Skeletal muscle cell (primary cell): ENCODE measurements at regions not wholly inside any gene's neighbourhood (a gene's known extent, or its start where the extent isn't known, plus 50 kb on each side); places are given as distances from the start of the nearest gene placed in this dataset.
"Not testable (repeated sequence)": the region's sequence is repeated elsewhere in the genome, so short reads cannot be mapped to it uniquely, and the experiment has no call there.

Source experiments
- DNase-seq: peaks from one replicate; pipeline ENCODE4 v3.0.0-alpha.2; 2010; ENCODE audit warnings: low read depth
- H3K4me3 ChIP-seq: 2 replicates; pipeline ENCODE4 v1.5.1; 2011; ENCODE audit warnings: low read depth, mild to moderate bottlenecking, control low read depth, low read length, moderate library complexity

GRCh38 chrX:97846718-97847237 lies 963.1 kb downstream of the RPA4 start:
- no peak overlapping the region for H3K4me3 ChIP-seq

DNA sequence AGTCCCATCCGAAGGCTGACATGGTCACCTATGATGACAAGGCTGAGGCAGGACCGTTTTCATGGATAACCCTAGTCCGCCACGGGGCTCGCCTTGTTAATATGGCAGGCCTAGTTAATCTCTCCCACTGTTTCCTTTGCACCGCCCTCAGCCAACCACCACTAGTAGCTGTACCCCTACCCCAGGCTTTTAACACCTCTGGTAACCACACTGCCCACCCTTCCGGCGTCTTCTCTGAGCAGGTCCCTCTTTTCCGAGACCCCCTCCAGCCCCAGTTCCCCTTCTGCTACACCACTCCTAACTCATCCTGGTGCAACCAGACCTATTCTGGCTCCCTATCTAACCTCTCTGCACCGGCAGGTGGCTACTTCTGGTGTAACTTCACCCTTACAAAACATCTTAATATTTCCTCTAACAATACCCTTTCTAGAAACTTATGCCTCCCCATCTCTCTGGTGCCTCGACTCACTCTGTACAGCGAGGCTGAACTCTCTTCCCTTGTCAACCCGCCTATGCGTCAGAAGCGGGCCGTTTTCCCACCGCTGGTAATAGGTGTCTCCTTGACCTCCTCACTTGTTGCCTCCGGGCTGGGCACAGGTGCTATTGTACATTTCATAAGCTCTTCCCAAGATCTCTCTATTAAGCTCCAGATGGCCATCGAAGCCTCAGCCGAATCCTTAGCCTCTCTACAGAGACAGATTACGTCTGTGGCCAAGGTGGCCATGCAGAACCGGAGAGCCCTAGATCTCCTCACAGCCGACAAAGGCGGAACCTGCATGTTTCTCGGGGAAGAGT lies 964.4 kb downstream of the RPA4 start:
- H3K4me3 ChIP-seq = no peak overlapping the region
- no peak for DNase-seq

More at GRCh38 chrX:97846718-97847237, 963.1 kb downstream of the RPA4 start:
- no peak for DNase-seq

DNA sequence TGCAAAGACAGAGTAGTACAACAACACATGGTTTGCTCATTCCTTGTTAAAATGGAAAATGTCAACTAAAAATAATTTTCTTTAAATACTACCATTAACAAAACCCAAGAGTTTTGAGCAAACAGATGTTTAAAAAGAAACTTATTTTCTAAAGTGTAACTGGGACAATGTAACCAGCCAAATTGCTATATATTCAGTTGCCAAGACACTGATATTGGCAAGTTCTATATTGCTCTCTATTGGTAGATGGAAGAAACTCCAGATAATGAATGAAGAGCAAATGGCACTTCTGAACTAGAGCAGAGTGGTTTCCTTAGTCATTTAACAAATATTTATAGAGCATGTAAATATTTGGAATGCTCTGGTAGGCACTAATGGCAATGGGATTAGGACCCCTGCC lies 966.2 kb downstream of the RPA4 start:
- no peak overlapping the region for H3K4me3 ChIP-seq
- DNase-seq = no peak

GRCh38 chrX:97850911-97851310 lies 967.2 kb downstream of the RPA4 start:
- no peak for DNase-seq
- no peak overlapping the region for H3K4me3 ChIP-seq

- no peak for DNase-seq
Observed at GRCh38 chrX:97854086-97854485, 970.4 kb downstream of the RPA4 start.

DNA sequence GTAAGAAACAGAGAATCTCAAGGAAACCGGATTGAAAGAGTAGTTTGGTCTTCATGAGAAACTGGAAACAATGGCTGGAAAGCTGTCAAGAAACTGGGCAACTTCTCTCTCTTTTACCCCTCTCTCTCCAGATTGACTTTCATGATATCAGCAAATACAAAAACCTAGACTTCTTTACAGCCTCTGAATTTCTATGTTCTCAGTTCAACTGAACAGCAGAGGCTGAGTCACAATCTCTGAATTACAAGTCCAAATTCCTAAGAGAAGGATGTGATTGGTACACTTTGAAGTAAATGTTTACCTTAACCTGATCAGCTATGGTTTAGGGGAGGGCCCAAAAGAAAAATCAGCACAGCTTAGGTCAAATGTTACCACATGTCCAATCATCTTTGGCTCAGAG lies 974.9 kb downstream of the RPA4 start:
- no peak overlapping the region for H3K4me3 ChIP-seq
- DNase-seq = no peak

More at GRCh38 chrX:97854086-97854485, 970.4 kb downstream of the RPA4 start:
- no peak overlapping the region for H3K4me3 ChIP-seq

DNA sequence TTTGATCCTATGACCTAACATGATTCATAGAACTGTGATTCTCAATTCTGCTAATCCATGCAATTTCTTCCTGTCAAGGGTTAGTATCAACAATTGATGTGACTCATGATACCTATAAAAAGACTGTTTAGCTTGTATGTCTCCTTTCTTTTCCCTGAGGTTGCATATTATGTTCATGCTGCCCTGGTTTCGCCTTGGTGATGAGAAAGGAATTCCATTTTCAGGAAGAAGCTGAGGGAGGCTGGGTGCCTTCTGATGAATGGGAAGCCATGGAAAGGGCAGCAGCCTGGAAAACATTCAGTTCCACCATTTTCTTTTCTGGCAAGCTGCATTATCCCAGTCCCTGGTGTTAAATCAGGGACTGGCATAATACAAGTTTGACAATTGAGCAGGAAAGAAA lies 976.5 kb downstream of the RPA4 start:
- peak; percentile 20 for DNase-seq
- no peak overlapping the region for H3K4me3 ChIP-seq

GRCh38 chrX:97863261-97863660 lies 979.6 kb downstream of the RPA4 start:
- DNase-seq = no peak
- H3K4me3 ChIP-seq = no peak overlapping the region

DNA sequence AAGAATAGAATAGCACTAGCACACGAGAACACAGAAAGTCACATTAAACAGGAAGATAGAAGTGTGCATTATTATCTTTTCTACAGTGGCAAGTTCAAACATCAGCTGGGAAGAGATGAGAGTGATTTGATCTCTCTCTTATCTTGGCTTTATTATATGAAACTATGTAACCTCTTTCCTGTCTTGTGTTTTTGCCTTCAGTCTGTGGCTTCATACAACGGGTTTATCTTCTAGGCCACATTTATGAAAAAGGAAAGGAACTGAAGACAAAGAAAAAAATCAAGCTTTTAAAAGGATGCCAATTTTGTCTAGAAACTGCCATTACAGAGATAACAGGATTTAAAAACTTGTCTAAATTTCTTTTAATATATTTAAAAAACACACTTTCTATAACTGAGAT lies 983.6 kb downstream of the RPA4 start:
- H3K4me3 ChIP-seq = no peak overlapping the region
- no peak for DNase-seq

DNA sequence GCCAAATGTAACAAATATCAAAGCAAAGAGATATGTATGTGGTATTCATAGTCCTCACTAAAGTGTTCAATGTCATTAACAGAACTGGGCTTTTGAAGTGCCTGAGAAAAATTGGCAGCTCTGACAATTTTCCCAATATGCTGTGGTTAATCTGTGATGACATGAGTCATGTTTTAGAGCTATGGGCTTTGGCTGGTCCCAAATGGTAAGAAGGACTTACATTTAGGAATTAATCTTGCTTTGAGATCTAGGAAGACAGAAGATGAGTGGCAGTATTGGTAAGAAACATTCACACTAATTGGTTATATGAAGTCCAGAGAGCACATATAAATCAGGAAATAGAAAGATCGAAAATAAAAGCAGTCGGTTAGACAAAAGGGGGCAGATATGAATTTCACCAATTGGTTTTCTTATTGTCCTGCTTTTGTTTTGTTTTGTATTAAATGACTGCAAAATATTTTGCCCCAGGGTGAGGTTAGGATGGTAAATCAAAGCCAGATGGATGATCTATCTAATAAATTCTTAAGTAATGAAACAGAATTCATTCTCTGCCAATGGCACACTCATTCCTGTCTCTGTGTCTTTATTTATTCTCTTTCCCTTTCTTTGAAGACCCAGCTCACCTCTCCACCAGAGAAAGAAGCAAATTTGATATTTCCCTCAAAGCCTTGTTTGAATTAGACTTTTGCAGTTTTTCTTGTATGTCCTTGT lies 993.1 kb downstream of the RPA4 start:
- no peak overlapping the region for H3K4me3 ChIP-seq
- DNase-seq = no peak

DNA sequence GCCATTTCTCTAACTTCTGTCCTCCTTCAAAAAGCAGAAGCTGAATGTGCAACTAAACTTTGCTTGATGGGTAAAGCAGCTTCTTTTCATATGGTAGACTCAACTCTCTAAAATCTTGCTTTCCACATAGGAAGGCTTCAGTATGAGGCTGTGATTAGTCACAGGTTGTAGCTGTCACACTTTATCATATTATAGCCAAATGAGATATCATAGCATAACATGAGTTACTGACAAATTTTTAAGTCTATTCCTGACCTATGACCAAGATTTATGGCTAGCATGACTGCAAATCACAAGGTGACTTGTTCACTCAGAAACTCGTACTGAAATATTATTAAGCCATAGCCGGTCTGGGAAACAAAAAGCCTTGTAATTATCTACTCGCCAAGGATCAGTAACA lies 998.6 kb downstream of the RPA4 start:
- H3K4me3 ChIP-seq = no peak overlapping the region
- DNase-seq = no peak

- no peak overlapping the region for H3K4me3 ChIP-seq
- no peak for DNase-seq
Observed at GRCh38 chrX:97895751-97896150, 1012.0 kb downstream of the RPA4 start.

GRCh38 chrX:97897998-97898397 lies 1014.3 kb downstream of the RPA4 start:
- DNase-seq = no peak
- H3K4me3 ChIP-seq = no peak overlapping the region

GRCh38 chrX:97898798-97899197 lies 1015.1 kb downstream of the RPA4 start:
- peak; percentile 4 for DNase-seq
- H3K4me3 ChIP-seq = no peak overlapping the region

GRCh38 chrX:97907791-97908190 lies 1024.1 kb downstream of the RPA4 start:
- no peak for DNase-seq
- no peak overlapping the region for H3K4me3 ChIP-seq

DNA sequence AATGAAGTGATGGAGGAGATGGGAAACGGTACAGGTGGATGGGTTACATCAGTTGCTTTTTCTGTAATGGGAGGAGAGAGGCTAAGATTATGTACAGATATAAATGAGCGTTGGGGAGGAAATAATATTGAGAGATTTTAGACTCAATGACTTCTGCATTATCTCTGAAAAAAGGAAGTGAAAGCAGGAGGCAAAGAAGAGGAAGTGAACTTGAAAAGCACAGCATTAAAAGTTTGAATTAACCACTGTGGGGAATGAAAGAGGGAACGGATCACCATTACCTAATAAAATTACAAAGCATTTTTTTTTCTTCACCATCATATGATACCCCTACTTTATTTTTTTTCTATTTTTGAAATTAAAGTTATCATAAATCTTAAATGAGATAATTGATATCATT lies 1025.5 kb downstream of the RPA4 start:
- DNase-seq = no peak
- no peak overlapping the region for H3K4me3 ChIP-seq

GRCh38 chrX:97915390-97915789 lies 1031.7 kb downstream of the RPA4 start:
- not testable (repeated sequence) for H3K4me3 ChIP-seq, DNase-seq

DNA sequence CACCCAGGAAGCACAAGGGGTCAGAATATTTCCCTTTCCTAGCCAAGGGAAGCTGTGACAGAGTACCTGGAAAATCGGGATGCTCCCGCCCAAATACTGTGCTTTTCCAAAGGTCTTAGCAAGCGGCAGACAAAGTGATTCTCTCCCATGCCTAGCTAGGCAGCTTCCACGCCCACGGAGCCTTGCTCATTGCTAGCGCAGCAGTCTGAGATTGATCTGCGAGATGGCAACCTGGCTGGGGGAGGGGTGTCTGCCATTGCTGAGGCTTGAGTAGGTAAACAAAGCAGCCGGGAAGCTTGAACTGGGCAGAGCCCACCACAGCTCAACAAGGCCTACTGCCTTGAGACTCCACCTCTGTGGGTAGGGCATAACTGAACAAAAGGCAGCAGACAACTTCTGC lies 1037.5 kb downstream of the RPA4 start:
- not testable (repeated sequence) for DNase-seq, H3K4me3 ChIP-seq

- H3K4me3 ChIP-seq = no peak overlapping the region
- no peak for DNase-seq
Observed at GRCh38 chrX:97931586-97931985, 1047.9 kb downstream of the RPA4 start.

- no peak overlapping the region for H3K4me3 ChIP-seq
- DNase-seq = no peak
Observed at GRCh38 chrX:97936296-97936695, 1052.6 kb downstream of the RPA4 start.

DNA sequence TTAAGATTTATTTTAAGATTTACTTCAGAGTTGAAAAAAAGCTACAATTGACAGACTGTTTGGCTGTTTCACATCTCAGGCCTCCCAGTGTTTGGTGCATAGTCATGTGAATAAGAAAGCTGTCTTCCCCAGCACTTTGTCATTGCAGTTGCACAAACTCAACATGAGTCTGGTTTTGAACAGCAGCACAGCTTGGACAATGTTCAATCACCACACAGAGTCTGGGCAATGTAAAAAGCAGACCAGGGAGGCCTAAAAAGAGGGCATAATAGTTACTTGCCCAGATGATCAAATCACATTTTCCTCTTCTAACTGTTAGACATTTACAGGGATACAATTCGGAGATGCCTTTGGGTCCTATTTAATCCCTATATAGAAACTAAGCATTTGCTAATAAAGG lies 1055.0 kb downstream of the RPA4 start:
- no peak overlapping the region for H3K4me3 ChIP-seq
- DNase-seq = no peak
